Activated T-helper 17 cell treated with anti-CD3 and anti-CD28 coated beads, Interleukin-2, amount 50 U/mL, for 72 hours (primary cell): ENCODE measurements at regions not wholly inside any gene's neighbourhood (a gene's known extent, or its start where the extent isn't known, plus 50 kb on each side); places are given as distances from the start of the nearest gene placed in this dataset.
"Not testable (repeated sequence)": the region's sequence is repeated elsewhere in the genome, so short reads cannot be mapped to it uniquely, and the experiment has no call there.

ENCODE experiments used
- ATAC-seq: fragments of 150-1000 bp; cut with Tn5 transposase; replicated peaks from 2 replicates; pipeline ENCODE4 v1.10.0; 2021; ENCODE audit warnings: mild to moderate bottlenecking, moderate library complexity
- H3K27ac Mint-ChIP-seq: one replicate; pipeline ENCODE4 v1.8.0; 2022; ENCODE audit warnings: mixed read lengths
- H3K27me3 Mint-ChIP-seq: one replicate; pipeline ENCODE4 v1.8.0; 2022; ENCODE audit warnings: mixed read lengths
- H3K36me3 Mint-ChIP-seq: one replicate; pipeline ENCODE4 v1.8.0; 2022; ENCODE audit warnings: low read depth, mild to moderate bottlenecking, mixed read lengths
- H3K4me1 Mint-ChIP-seq: one replicate; pipeline ENCODE4 v1.8.0; 2022; ENCODE audit warnings: mixed read lengths
- H3K4me3 Mint-ChIP-seq: one replicate; pipeline ENCODE4 v1.8.0; 2022; ENCODE audit warnings: mild to moderate bottlenecking, mixed read lengths
- H3K9me3 Mint-ChIP-seq: one replicate; pipeline ENCODE4 v1.8.0; 2022; ENCODE audit warnings: mixed read lengths

GRCh38 chr3:174366904-174367303 lies 492.2 kb upstream of the NAALADL2 start:
- H3K9me3 Mint-ChIP-seq, H3K27me3 Mint-ChIP-seq, H3K4me1 Mint-ChIP-seq, H3K4me3 Mint-ChIP-seq, H3K36me3 Mint-ChIP-seq, ATAC-seq, H3K27ac Mint-ChIP-seq: not testable (repeated sequence)

DNA sequence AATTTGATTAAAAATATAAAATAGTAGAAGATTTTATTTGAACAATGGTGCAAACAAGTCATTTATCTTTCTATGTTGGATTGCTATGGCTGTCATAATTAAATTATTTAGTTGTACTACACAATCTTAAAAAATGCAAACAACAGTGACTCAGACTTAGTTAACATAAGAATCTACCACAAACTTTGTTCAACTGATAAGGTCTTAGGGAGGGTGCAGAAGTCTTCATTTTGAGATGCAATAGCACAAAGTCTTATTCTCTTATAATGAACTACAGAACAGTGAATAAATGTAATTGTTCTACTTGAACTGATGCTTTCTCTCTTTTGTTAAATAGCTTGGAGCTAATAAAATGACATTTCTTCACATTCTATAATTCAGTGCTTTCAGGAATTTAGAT lies 482.8 kb upstream of the NAALADL2 start:
- no peaks in the 10 kb centered on the region for H3K4me1 Mint-ChIP-seq
- no peaks in the 10 kb centered on the region for H3K27me3 Mint-ChIP-seq
- no peaks in the 10 kb centered on the region for H3K9me3 Mint-ChIP-seq
- no peak for ATAC-seq
- no peak overlapping the region for H3K27ac Mint-ChIP-seq
- H3K36me3 Mint-ChIP-seq, result no peaks in the 10 kb centered on the region
- no peak overlapping the region for H3K4me3 Mint-ChIP-seq

DNA sequence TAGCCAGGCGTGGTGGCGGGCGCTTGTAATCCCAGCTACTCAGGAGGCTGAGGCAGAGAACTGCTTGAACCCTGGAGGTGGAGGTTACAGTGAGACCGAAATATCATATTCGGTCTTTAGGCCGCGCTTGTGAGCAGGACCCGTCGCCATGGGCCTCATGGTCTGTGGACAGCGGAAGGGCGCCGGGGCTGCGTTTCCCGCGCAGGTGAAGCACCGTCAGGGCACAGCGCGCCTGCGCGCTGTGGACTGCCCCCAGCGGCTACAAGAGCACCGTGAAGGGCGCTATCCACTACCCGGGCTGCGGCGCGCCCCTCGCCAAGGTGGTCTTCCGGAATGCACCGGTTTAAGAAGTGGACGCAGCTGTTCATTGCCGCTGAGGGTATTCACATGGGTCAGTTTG lies 482.0 kb upstream of the NAALADL2 start:
- H3K9me3 Mint-ChIP-seq, result no peaks in the 10 kb centered on the region
- ATAC-seq, result no peak
- no peak overlapping the region for H3K27ac Mint-ChIP-seq
- no peaks in the 10 kb centered on the region for H3K27me3 Mint-ChIP-seq
- no peak overlapping the region for H3K4me3 Mint-ChIP-seq
- H3K4me1 Mint-ChIP-seq, result no peaks in the 10 kb centered on the region
- H3K36me3 Mint-ChIP-seq, result no peaks in the 10 kb centered on the region

DNA sequence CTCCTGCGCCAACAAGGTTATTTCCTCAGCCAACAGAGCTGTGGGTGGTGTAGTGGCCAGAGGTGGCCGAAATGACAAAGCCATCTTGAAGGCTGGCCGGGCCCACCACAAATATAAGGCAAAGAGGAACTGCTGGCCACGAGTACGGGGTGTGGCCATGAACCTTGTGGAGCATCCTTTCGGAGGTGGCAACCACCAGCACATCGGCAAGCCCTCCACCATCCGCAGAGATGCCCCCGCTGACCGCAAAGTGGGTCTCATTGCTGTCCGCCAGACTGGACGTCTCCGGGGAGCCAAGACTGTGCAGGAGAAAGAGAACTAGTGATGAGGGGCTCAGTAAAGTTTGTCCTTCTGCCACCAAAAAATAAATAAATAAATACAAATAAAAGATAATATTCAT lies 481.4 kb upstream of the NAALADL2 start:
- Mint-ChIP-seq H3K4me1 (no peaks in the 10 kb centered on the region), H3K36me3 (no peaks in the 10 kb centered on the region), H3K27me3 (no peaks in the 10 kb centered on the region), H3K9me3 (no peaks in the 10 kb centered on the region), H3K4me3 (no peak overlapping the region), H3K27ac (no peak overlapping the region)
- ATAC-seq, result no peak

DNA sequence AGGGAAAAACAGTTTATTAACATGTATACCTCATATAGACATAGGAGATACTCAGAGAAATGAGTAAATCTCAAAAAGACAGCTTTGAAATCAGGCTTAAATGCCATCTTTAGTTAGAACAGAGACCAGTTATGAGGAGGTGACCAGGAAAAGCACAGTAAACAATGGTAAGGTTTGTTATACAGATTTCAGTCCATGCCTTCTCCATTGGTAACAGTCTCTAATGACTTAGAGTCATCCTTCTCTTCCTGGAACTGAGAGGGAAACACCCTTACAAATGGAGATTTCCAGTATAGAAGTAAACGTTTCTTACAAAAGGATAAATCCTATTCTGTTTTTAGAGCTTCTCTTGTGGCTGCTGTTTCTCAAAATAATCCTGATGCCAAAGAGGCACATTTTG lies 476.3 kb upstream of the NAALADL2 start:
- Mint-ChIP-seq H3K27me3 (no peaks in the 10 kb centered on the region), H3K4me1 (no peaks in the 10 kb centered on the region), H3K9me3 (peaks cover 8% of the 10 kb centered on the region), H3K4me3 (no peak overlapping the region), H3K36me3 (no peaks in the 10 kb centered on the region), H3K27ac (no peak overlapping the region)
- no peak for ATAC-seq

- Mint-ChIP-seq H3K4me1 (no peaks in the 10 kb centered on the region), H3K36me3 (no peaks in the 10 kb centered on the region), H3K27me3 (no peaks in the 10 kb centered on the region), H3K9me3 (peaks cover 11% of the 10 kb centered on the region), H3K4me3 (no peak overlapping the region), H3K27ac (no peak overlapping the region)
- ATAC-seq, result no peak
Observed at GRCh38 chr3:174387736-174388135, 471.4 kb upstream of the NAALADL2 start.

DNA sequence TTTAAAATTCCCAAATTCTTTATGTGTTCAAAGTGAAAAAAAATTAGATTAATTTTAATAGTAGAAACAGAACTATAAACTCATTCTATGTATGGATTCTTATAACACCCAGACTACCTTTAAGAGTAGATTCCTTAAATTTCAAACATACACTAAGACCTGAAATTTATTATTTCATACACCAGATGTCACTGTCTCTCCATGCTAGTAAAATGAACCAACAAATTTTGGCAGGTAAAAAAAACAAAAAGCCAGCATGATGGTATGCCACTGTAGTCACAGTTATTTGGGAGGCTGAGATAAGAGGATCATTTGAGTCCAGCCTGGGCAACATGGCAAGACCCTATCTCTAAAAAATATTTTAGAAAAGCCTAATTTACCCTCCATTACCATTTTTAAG lies 461.3 kb upstream of the NAALADL2 start:
- Mint-ChIP-seq H3K27me3 (no peaks in the 10 kb centered on the region), H3K4me1 (no peaks in the 10 kb centered on the region), H3K4me3 (no peak overlapping the region), H3K36me3 (no peaks in the 10 kb centered on the region), H3K9me3 (no peaks in the 10 kb centered on the region), H3K27ac (no peak overlapping the region)
- ATAC-seq, result no peak

DNA sequence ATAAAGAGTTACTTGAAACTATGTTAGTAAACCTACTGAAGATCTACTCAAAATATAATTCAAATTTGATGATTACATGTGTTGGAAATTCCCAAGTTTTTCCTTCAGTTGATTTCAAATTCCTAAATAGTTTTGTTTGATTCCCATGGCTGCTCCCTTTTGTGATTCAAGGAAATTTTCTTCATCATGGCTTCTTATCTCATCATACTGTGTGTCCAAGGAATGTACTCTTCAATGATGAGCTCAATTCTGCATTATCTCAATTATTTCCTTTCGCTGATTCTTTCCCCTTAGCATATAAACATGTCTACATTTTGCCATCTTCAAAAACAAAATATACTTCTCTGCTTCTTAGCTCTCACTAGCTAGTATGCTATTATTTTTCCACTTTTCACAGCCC lies 460.4 kb upstream of the NAALADL2 start:
- Mint-ChIP-seq H3K27ac (no peak overlapping the region), H3K27me3 (no peaks in the 10 kb centered on the region), H3K4me1 (no peaks in the 10 kb centered on the region), H3K36me3 (no peaks in the 10 kb centered on the region), H3K4me3 (no peak overlapping the region), H3K9me3 (no peaks in the 10 kb centered on the region)
- ATAC-seq, result no peak

DNA sequence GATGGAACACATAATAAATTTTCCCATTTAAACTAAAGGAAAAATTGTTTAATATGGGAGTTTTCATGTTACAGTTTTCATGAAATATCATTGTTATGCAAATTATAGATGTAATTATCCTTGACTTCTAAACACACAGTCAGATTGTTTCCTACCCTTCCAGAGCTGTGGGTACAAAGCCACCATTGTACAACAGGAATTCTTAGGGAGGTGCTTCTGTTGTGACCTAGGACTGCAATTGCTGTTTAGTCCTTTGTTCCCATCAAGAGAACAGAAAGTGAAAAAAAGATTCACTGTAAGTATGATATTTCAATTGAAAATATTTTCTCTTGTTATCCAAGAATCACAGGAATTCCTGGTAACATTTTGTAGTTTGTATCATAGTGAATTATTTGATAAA lies 455.3 kb upstream of the NAALADL2 start:
- Mint-ChIP-seq H3K9me3 (peaks cover 9% of the 10 kb centered on the region), H3K27ac (no peak overlapping the region), H3K36me3 (no peaks in the 10 kb centered on the region), H3K4me3 (no peak overlapping the region), H3K4me1 (no peaks in the 10 kb centered on the region), H3K27me3 (no peaks in the 10 kb centered on the region)
- no peak for ATAC-seq

- Mint-ChIP-seq H3K4me1 (no peaks in the 10 kb centered on the region), H3K9me3 (peaks cover 9% of the 10 kb centered on the region), H3K27ac (no peak overlapping the region), H3K4me3 (no peak overlapping the region), H3K27me3 (no peaks in the 10 kb centered on the region), H3K36me3 (no peaks in the 10 kb centered on the region)
- no peak for ATAC-seq
Observed at GRCh38 chr3:174408310-174408709, 450.8 kb upstream of the NAALADL2 start.

GRCh38 chr3:174409086-174409743 lies 449.9 kb upstream of the NAALADL2 start:
- H3K27ac Mint-ChIP-seq, result no peak overlapping the region
- H3K36me3 Mint-ChIP-seq, result no peaks in the 10 kb centered on the region
- ATAC-seq, result no peak
- H3K4me1 Mint-ChIP-seq, result no peaks in the 10 kb centered on the region
- no peak overlapping the region for H3K4me3 Mint-ChIP-seq
- no peaks in the 10 kb centered on the region for H3K27me3 Mint-ChIP-seq
- H3K9me3 Mint-ChIP-seq, result peaks cover 9% of the 10 kb centered on the region

- ATAC-seq, result no peak
- no peaks in the 10 kb centered on the region for H3K27me3 Mint-ChIP-seq
- no peak overlapping the region for H3K4me3 Mint-ChIP-seq
- H3K27ac Mint-ChIP-seq, result no peak overlapping the region
- no peaks in the 10 kb centered on the region for H3K4me1 Mint-ChIP-seq
- H3K9me3 Mint-ChIP-seq, result peaks cover 6% of the 10 kb centered on the region
- H3K36me3 Mint-ChIP-seq, result no peaks in the 10 kb centered on the region
Observed at GRCh38 chr3:174413062-174413912, 445.8 kb upstream of the NAALADL2 start.

DNA sequence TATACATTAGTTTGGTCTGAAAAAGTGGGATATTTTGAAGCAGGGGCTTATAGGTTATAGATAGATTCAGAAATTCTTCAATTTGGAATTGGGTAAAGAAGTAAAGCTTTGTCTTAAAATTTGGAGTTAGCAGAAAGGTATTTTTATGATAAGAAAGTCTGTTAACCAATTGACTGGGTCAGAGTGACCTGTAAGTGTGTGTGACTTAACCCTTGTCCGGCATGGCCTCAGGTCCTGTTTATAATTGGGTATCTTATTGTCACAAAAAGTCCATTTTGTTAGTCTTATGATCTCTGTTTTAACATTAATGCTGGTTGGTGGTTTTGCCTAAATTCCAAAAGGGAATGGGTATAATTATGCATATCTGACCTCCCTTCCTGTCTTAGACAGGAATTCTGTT lies 444.2 kb upstream of the NAALADL2 start:
- H3K9me3 Mint-ChIP-seq, result peaks cover 6% of the 10 kb centered on the region
- H3K4me3 Mint-ChIP-seq, result no peak overlapping the region
- H3K27me3 Mint-ChIP-seq, result no peaks in the 10 kb centered on the region
- no peak for ATAC-seq
- no peaks in the 10 kb centered on the region for H3K36me3 Mint-ChIP-seq
- no peak overlapping the region for H3K27ac Mint-ChIP-seq
- H3K4me1 Mint-ChIP-seq, result no peaks in the 10 kb centered on the region

GRCh38 chr3:174417573-174417972 lies 441.6 kb upstream of the NAALADL2 start:
- H3K27ac Mint-ChIP-seq, result no peak overlapping the region
- no peaks in the 10 kb centered on the region for H3K36me3 Mint-ChIP-seq
- no peak overlapping the region for H3K4me3 Mint-ChIP-seq
- no peaks in the 10 kb centered on the region for H3K4me1 Mint-ChIP-seq
- H3K27me3 Mint-ChIP-seq, result no peaks in the 10 kb centered on the region
- no peak for ATAC-seq
- H3K9me3 Mint-ChIP-seq, result peaks cover 6% of the 10 kb centered on the region

- ATAC-seq, result no peak
- Mint-ChIP-seq H3K4me1 (no peaks in the 10 kb centered on the region), H3K36me3 (no peaks in the 10 kb centered on the region), H3K27me3 (no peaks in the 10 kb centered on the region), H3K9me3 (peaks cover 6% of the 10 kb centered on the region), H3K27ac (no peak overlapping the region), H3K4me3 (no peak overlapping the region)
Observed at GRCh38 chr3:174419216-174419615, 439.9 kb upstream of the NAALADL2 start.
